HEK293 (cell line): ENCODE measurements at regions not wholly inside any gene's neighbourhood (a gene's known extent, or its start where the extent isn't known, plus 50 kb on each side); places are given as distances from the start of the nearest gene placed in this dataset.

ENCODE experiments used
- CTCF ChIA-PET: fragments of 350-600 bp; formaldehyde crosslinking; extraction: SDS; loops from one replicate; lab custom pipeline; 2021; ENCODE audit warnings: antibody characterized with exemption; lab: Yijun Ruan, JAX
- POLR2A ChIA-PET: fragments of 300-600 bp; formaldehyde crosslinking; extraction: SDS; loops from one replicate; lab custom pipeline; 2020; ENCODE audit warnings: antibody characterized with exemption, inconsistent platforms; lab: Yijun Ruan, JAX
- H3K27ac ChIP-seq: fragments of 200-500 bp; sonication (Bioruptor generic); 2 replicates; pipeline ENCODE4 v1.5.1; 2014; ENCODE audit warnings: low read depth, low read length, control low read depth, inconsistent platforms; ENCODE audit errors: extremely low read depth
- H3K36me3 ChIP-seq, 2 experiments: fragments of 200-500 bp in 1 of 2; sonication (Bioruptor generic) in 1 of 2; 1 replicate in 1 of 2; 2 replicates in 1 of 2; pipeline ENCODE4 v1.5.1; 2014 to 2017; ENCODE audit warnings: inconsistent platforms in 2 of 2, low read length in 2 of 2; ENCODE audit not compliant: control insufficient read depth in 2 of 2, insufficient read depth in 1 of 2
- H3K4me1 ChIP-seq: fragments of 200-500 bp; sonication (Bioruptor generic); 2 replicates; pipeline ENCODE4 v1.5.1; 2014; ENCODE audit warnings: mild to moderate bottlenecking, low read length, inconsistent platforms; ENCODE audit not compliant: control insufficient read depth, insufficient read depth
- H3K4me3 ChIP-seq: 2 replicates; pipeline ENCODE4 v1.5.1; 2011; ENCODE audit warnings: low read depth, mild to moderate bottlenecking, control low read depth, low read length, moderate library complexity
- H3K9me3 ChIP-seq: fragments of 200-500 bp; sonication (Bioruptor generic); 2 replicates; pipeline ENCODE4 v1.5.1; 2014; ENCODE audit warnings: low read depth, low read length, inconsistent platforms; ENCODE audit not compliant: control insufficient read depth, insufficient read depth
- BCL11A ChIP-seq: fragments of 450-650 bp; formaldehyde crosslinking; IDR thresholded peaks from 2 replicates; pipeline ENCODE4 v1.5.1; 2016; ENCODE audit warnings: low read depth, missing biosample characterization, missing genetic modification characterization
- HOXD13 ChIP-seq: sonication (generic); formaldehyde crosslinking; IDR thresholded peaks from 2 replicates; pipeline ENCODE4 v1.8.0; 2022; ENCODE audit warnings: missing genetic modification reagents, borderline replicate concordance
- KLF1 ChIP-seq: fragments of 450-650 bp; formaldehyde crosslinking; IDR thresholded peaks from 2 replicates; pipeline ENCODE4 v1.5.1; 2016; ENCODE audit warnings: missing biosample characterization, missing genetic modification characterization
- KLF16 ChIP-seq: fragments of 450-650 bp; formaldehyde crosslinking; IDR thresholded peaks from 2 replicates; pipeline ENCODE4 v1.5.1; 2017; ENCODE audit warnings: missing biosample characterization, missing genetic modification characterization
- MYNN ChIP-seq: fragments of 450-650 bp; formaldehyde crosslinking; IDR thresholded peaks from 2 replicates; pipeline ENCODE4 v1.5.1; 2016; ENCODE audit warnings: missing biosample characterization, missing genetic modification characterization, borderline replicate concordance
- TRIM28 ChIP-seq: IDR thresholded peaks from 2 replicates; pipeline ENCODE4 v1.6.1; 2011; ENCODE audit warnings: low read length, control low read depth, borderline replicate concordance
- YY1 ChIP-seq: fragments of 450-650 bp; formaldehyde crosslinking; IDR thresholded peaks from 2 replicates; pipeline ENCODE4 v1.5.1; 2018; ENCODE audit warnings: missing biosample characterization, missing genetic modification characterization
- ZBTB20 ChIP-seq: fragments of 450-650 bp; formaldehyde crosslinking; IDR thresholded peaks from 2 replicates; pipeline ENCODE4 v1.5.1; 2016; ENCODE audit warnings: missing biosample characterization, missing genetic modification characterization
- ZEB2 ChIP-seq: fragments of 450-650 bp; formaldehyde crosslinking; IDR thresholded peaks from 2 replicates; pipeline ENCODE4 v1.5.1; 2016; ENCODE audit warnings: missing biosample characterization, missing genetic modification characterization
- ZFP41 ChIP-seq: fragments of 450-650 bp; formaldehyde crosslinking; IDR thresholded peaks from 2 replicates; pipeline ENCODE4 v1.5.1; 2016; ENCODE audit warnings: missing biosample characterization, missing genetic modification characterization, borderline replicate concordance
- ZNF121 ChIP-seq: fragments of 450-650 bp; formaldehyde crosslinking; IDR thresholded peaks from 2 replicates; pipeline ENCODE4 v1.5.1; 2016; ENCODE audit warnings: missing biosample characterization, missing genetic modification characterization
- ZNF174 ChIP-seq: fragments of 450-650 bp; formaldehyde crosslinking; IDR thresholded peaks from 2 replicates; pipeline ENCODE4 v1.5.0; 2017; ENCODE audit warnings: missing biosample characterization, mild to moderate bottlenecking, missing genetic modification characterization
- ZNF274 ChIP-seq, 2 experiments: fragments of 200-500 bp in 1 of 2; fragments of 450-650 bp in 1 of 2; sonication (Bioruptor generic) in 1 of 2; formaldehyde crosslinking in 1 of 2; IDR thresholded peaks; 2 replicates each; pipeline versions ENCODE4 v1.5.1 to v1.6.1; 2014 to 2016; ENCODE audit warnings: borderline replicate concordance in 1 of 2, inconsistent platforms in 1 of 2, low read length in 1 of 2, missing biosample characterization in 1 of 2, missing genetic modification characterization in 1 of 2
- ZNF311 ChIP-seq: fragments of 450-650 bp; formaldehyde crosslinking; IDR thresholded peaks from 2 replicates; pipeline ENCODE4 v1.5.1; 2017; ENCODE audit warnings: missing biosample characterization, missing genetic modification characterization, borderline replicate concordance
- ZNF324 ChIP-seq: fragments of 450-650 bp; formaldehyde crosslinking; IDR thresholded peaks from 2 replicates; pipeline ENCODE4 v1.5.1; 2016; ENCODE audit warnings: missing biosample characterization, missing genetic modification characterization
- ZNF341 ChIP-seq: fragments of 450-650 bp; formaldehyde crosslinking; IDR thresholded peaks from 2 replicates; pipeline ENCODE4; 2016; ENCODE audit warnings: low read depth, missing biosample characterization, missing genetic modification characterization
- ZNF366 ChIP-seq: fragments of 450-650 bp; formaldehyde crosslinking; conservative IDR thresholded peaks from 2 replicates; pipeline ENCODE4 v1.5.1; 2016; ENCODE audit warnings: missing biosample characterization, missing genetic modification characterization
- ZNF416 ChIP-seq: fragments of 450-650 bp; formaldehyde crosslinking; IDR thresholded peaks from 2 replicates; pipeline ENCODE4 v1.5.1; 2016; ENCODE audit warnings: missing biosample characterization, missing genetic modification characterization
- ZNF426 ChIP-seq: fragments of 450-650 bp; formaldehyde crosslinking; IDR thresholded peaks from 2 replicates; pipeline ENCODE4 v1.5.1; 2017; ENCODE audit warnings: missing biosample characterization, missing genetic modification characterization, mild to moderate bottlenecking, inconsistent platforms, moderate library complexity
- ZNF510 ChIP-seq: fragments of 450-650 bp; formaldehyde crosslinking; IDR thresholded peaks from 2 replicates; pipeline ENCODE4 v1.5.1; 2018; ENCODE audit warnings: mild to moderate bottlenecking, missing genetic modification characterization, missing biosample characterization; ENCODE audit not compliant: insufficient replicate concordance
- ZNF530 ChIP-seq: fragments of 450-650 bp; formaldehyde crosslinking; IDR thresholded peaks from 2 replicates; pipeline ENCODE4 v1.5.1; 2016; ENCODE audit warnings: low read depth, missing biosample characterization, missing genetic modification characterization
- ZNF548 ChIP-seq: fragments of 450-650 bp; formaldehyde crosslinking; IDR thresholded peaks from 2 replicates; pipeline ENCODE4 v1.5.1; 2016; ENCODE audit warnings: missing biosample characterization, missing genetic modification characterization
- ZNF626 ChIP-seq: fragments of 450-650 bp; sonication (Bioruptor Pico); formaldehyde crosslinking; IDR thresholded peaks from 2 replicates; pipeline ENCODE4 v1.5.1; 2018; ENCODE audit warnings: missing biosample characterization, missing genetic modification characterization, inconsistent platforms
- ZNF654 ChIP-seq: fragments of 450-650 bp; formaldehyde crosslinking; IDR thresholded peaks from 2 replicates; pipeline ENCODE4 v1.5.1; 2016; ENCODE audit warnings: low read depth, missing biosample characterization, missing genetic modification characterization
- ZNF792 ChIP-seq: fragments of 450-650 bp; formaldehyde crosslinking; IDR thresholded peaks from 2 replicates; pipeline ENCODE4 v1.5.1; 2016; ENCODE audit warnings: missing biosample characterization, missing genetic modification characterization
- TF ChIP-seq, protein P1 (sequence below): fragments of 450-650 bp; formaldehyde crosslinking; IDR thresholded peaks from 2 replicates; pipeline ENCODE4 v1.5.1; 2016; ENCODE audit warnings: missing biosample characterization, missing genetic modification characterization
- TF ChIP-seq, protein P2 (sequence below): fragments of 450-650 bp; formaldehyde crosslinking; IDR thresholded peaks from 2 replicates; pipeline ENCODE4 v1.5.1; 2017; ENCODE audit warnings: missing biosample characterization, missing genetic modification characterization
- TF ChIP-seq, protein P3 (sequence below): fragments of 450-650 bp; formaldehyde crosslinking; IDR thresholded peaks from 2 replicates; pipeline ENCODE4 v1.5.1; 2016; ENCODE audit warnings: missing biosample characterization, missing genetic modification characterization, low read depth

DNA sequence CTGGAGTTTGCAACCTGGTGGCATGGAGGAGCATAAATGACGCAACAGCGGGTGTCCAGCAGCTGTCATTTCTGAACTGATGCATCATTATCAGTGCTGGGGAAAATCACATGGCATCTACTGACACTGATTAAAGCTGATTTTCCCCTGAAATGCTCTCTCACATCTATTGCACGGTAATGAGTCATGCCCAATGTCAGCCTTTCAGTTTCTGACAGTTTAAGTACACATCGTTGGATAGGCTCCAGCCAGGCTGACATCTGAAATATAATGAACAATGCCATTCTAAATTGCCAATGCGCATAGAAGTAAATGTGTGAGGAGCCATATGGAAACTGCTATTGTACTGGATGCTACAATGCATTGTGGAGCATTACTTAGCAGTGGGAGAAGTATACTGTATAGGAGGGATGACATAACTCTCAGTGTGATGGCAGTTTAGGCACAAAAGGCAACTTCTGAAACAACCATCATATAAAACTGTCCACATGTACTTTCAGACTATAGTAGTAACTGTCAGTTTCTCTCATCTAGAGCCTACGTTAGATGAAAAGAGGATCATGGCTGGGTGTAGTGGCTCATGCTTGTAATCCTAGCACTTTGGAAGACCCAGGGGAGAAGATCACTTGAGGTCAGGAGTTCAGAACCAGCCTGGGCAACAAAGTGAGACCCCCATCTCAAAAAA lies 389.3 kb upstream of the DMAC1 start:
- H3K4me1 ChIP-seq, result no peaks in the 10 kb centered on the region
- ChIA-PET CTCF (interaction anchor here (0.6 kb wide), 1 partner anchor 382 kb away, joined by 4 read pairs; no protein-coding TSS in a partner anchor), POLR2A (no interaction called here)
- H3K4me3 ChIP-seq, result no peak overlapping the region
- H3K9me3 ChIP-seq, result no peaks in the 10 kb centered on the region; the same call in 1 of the 2 replicates
- H3K36me3 ChIP-seq, result no peaks in the 10 kb centered on the region
- no peak for TF ChIP-seq KLF1 (tag by site-specific recombination)
- no peak for TF ChIP-seq ZNF341 (tag by site-specific recombination)
- TF ChIP-seq ZNF174 (tag by site-specific recombination), result no peak
- TF ChIP-seq, protein P1, sequence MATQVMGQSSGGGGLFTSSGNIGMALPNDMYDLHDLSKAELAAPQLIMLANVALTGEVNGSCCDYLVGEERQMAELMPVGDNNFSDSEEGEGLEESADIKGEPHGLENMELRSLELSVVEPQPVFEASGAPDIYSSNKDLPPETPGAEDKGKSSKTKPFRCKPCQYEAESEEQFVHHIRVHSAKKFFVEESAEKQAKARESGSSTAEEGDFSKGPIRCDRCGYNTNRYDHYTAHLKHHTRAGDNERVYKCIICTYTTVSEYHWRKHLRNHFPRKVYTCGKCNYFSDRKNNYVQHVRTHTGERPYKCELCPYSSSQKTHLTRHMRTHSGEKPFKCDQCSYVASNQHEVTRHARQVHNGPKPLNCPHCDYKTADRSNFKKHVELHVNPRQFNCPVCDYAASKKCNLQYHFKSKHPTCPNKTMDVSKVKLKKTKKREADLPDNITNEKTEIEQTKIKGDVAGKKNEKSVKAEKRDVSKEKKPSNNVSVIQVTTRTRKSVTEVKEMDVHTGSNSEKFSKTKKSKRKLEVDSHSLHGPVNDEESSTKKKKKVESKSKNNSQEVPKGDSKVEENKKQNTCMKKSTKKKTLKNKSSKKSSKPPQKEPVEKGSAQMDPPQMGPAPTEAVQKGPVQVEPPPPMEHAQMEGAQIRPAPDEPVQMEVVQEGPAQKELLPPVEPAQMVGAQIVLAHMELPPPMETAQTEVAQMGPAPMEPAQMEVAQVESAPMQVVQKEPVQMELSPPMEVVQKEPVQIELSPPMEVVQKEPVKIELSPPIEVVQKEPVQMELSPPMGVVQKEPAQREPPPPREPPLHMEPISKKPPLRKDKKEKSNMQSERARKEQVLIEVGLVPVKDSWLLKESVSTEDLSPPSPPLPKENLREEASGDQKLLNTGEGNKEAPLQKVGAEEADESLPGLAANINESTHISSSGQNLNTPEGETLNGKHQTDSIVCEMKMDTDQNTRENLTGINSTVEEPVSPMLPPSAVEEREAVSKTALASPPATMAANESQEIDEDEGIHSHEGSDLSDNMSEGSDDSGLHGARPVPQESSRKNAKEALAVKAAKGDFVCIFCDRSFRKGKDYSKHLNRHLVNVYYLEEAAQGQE (tag by site-specific recombination), result no peak
- no peak for TF ChIP-seq ZNF311 (tag by site-specific recombination)
- TF ChIP-seq ZNF121 (tag by site-specific recombination), result no peak
- TF ChIP-seq ZNF426 (tag by site-specific recombination), result no peak
- TF ChIP-seq ZBTB20, result no peak
- no peak for TF ChIP-seq ZFP41 (tag by site-specific recombination)
- no peak for TF ChIP-seq KLF16
- TF ChIP-seq ZEB2 (tag by site-specific recombination), result no peak
- no peak for TF ChIP-seq YY1 (tag by site-specific recombination)
- no peak overlapping the region for H3K27ac ChIP-seq

DNA sequence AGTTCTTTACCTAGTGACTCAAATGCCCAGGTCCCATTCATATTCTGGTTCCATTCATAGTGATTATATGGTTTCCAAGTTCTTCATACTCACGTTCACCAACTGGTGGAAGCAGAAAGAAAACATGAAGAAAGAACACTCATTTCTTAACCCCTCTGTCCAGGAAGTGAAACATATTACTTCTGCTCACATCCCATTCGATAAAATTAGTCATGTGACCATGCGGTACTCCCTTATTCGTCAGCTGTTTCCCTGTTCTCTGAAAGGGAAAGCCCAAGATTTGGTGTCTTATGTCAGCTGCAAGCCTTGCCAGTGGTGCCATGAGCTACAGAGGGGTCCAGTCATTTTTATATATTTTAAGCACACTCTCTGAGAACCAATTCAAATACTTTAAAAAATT lies 387.0 kb upstream of the DMAC1 start:
- TF ChIP-seq, protein P2, sequence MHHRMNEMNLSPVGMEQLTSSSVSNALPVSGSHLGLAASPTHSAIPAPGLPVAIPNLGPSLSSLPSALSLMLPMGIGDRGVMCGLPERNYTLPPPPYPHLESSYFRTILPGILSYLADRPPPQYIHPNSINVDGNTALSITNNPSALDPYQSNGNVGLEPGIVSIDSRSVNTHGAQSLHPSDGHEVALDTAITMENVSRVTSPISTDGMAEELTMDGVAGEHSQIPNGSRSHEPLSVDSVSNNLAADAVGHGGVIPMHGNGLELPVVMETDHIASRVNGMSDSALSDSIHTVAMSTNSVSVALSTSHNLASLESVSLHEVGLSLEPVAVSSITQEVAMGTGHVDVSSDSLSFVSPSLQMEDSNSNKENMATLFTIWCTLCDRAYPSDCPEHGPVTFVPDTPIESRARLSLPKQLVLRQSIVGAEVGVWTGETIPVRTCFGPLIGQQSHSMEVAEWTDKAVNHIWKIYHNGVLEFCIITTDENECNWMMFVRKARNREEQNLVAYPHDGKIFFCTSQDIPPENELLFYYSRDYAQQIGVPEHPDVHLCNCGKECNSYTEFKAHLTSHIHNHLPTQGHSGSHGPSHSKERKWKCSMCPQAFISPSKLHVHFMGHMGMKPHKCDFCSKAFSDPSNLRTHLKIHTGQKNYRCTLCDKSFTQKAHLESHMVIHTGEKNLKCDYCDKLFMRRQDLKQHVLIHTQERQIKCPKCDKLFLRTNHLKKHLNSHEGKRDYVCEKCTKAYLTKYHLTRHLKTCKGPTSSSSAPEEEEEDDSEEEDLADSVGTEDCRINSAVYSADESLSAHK, result no peak
- TF ChIP-seq TRIM28 (no peak), ZNF530 (no peak), MYNN (tag by site-specific recombination) (no peak), ZNF324 (no peak), ZNF274 (IDR thresholded peaks at IDR 0.05; ENCODE audit: low read length) (no peak), ZNF274 (tag by site-specific recombination; IDR thresholded peaks at IDR 0.05; ENCODE audit: borderline replicate concordance) (no peak), ZNF416 (no peak), ZNF510 (tag by site-specific recombination) (no peak), BCL11A (tag by site-specific recombination) (no peak), ZNF792 (tag by site-specific recombination) (no peak), ZNF366 (no peak), ZNF626 (tag by site-specific recombination) (no peak), HOXD13 (CRISPR knock-in tag) (no peak), ZNF654 (tag by site-specific recombination) (no peak), ZNF548 (tag by site-specific recombination) (no peak)
- TF ChIP-seq, protein P3, sequence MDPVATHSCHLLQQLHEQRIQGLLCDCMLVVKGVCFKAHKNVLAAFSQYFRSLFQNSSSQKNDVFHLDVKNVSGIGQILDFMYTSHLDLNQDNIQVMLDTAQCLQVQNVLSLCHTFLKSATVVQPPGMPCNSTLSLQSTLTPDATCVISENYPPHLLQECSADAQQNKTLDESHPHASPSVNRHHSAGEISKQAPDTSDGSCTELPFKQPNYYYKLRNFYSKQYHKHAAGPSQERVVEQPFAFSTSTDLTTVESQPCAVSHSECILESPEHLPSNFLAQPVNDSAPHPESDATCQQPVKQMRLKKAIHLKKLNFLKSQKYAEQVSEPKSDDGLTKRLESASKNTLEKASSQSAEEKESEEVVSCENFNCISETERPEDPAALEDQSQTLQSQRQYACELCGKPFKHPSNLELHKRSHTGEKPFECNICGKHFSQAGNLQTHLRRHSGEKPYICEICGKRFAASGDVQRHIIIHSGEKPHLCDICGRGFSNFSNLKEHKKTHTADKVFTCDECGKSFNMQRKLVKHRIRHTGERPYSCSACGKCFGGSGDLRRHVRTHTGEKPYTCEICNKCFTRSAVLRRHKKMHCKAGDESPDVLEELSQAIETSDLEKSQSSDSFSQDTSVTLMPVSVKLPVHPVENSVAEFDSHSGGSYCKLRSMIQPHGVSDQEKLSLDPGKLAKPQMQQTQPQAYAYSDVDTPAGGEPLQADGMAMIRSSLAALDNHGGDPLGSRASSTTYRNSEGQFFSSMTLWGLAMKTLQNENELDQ, result no peak
- TF ChIP-seq, all 188 proteins: peak for 0
- Histone ChIP-seq H3K4me1 (no peaks in the 10 kb centered on the region), H3K27ac (no peak overlapping the region), H3K4me3 (no peak overlapping the region), H3K36me3 (no peaks in the 10 kb centered on the region), H3K9me3 (no peaks in the 10 kb centered on the region)
- POLR2A ChIA-PET, result no interaction called here
- CTCF ChIA-PET, result interaction anchor here (0.7 kb wide), 1 partner anchor 28 kb away, joined by 3 read pairs; no protein-coding TSS in a partner anchor
